NCI-H69 (cell line): ENCODE measurements at regions not wholly inside any gene's neighbourhood (a gene's known extent, or its start where the extent isn't known, plus 50 kb on each side); places are given as distances from the start of the nearest gene placed in this dataset.

Experiments used
- DNase-seq: peaks from one replicate; lab custom pipeline; 2025; lab: John Stamatoyannopoulos, UW

- peak; percentile 44 for DNase-seq
These were observed 2783.8 kb downstream of the PCDH9 start for GRCh38 chr13:64446372-64446771.

GRCh38 chr13:64441740-64442139 is 2788.4 kb downstream of the PCDH9 start:
- peak; percentile 18 for DNase-seq

- DNase-seq: no peak
These were observed 2792.1 kb downstream of the PCDH9 start for GRCh38 chr13:64438084-64438483.

- DNase-seq: no peak
These were observed 2800.4 kb downstream of the PCDH9 start for GRCh38 chr13:64429691-64430090.

GRCh38 chr13:64428196-64428595 is 2801.9 kb downstream of the PCDH9 start:
- DNase-seq: peak; percentile 53

DNA sequence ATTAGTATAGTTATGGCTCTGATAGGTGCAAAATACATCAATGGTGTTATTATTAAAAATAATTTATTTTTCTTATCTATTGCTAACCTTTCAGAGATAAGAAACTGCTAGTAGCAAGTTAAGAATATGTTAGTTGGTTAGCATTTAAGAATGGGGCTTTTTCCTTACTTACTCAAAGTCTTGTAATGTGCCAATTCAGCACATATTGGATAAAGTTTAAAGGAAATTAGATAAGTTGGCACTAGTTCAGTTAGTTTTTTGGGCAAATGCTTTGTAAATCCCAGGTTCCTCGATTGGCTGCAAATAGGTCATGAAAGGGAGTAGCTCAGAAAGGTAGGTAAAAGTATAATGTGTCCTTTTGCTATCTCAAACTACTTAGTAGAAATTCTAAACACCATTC is 2806.7 kb downstream of the PCDH9 start:
- no peak for DNase-seq

DNA sequence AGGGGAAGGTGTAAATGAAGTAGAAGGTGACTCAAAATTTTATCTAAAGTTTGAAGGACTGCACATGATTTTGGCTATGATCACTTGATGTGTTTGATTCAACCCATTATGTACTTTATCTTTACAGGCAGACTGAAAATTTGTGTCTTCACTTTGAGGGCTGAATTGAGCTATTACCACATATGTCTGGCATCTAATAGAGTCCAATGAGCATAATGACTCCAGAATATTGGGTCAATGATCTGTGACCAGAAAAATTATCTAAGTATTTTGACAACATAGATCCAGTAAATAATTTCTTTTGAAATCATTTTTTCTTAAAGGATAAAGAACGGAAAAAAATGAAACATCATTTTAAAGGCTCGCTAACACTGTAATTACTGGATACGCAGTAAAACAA is 2810.0 kb downstream of the PCDH9 start:
- peak; percentile 76 for DNase-seq

DNA sequence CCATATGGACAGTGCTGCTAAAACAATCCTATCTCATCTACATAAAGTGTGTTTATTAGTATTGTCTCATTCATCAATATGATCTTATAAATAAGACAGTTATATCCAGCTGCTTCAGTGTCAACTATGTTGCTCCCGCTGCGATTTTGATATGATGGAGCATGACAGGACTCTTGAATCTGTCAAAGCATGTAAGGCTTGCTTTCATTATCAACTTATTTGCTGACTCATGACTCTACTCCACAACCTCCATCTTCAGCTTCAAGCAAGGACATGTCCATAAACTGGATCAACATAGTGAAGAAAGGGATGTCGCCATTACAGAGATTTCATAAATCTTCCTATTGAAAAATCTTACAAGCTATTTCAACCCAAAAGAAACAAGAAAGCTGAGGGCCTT is 2812.6 kb downstream of the PCDH9 start:
- DNase-seq: no peak

GRCh38 chr13:64414381-64414780 is 2815.8 kb downstream of the PCDH9 start:
- DNase-seq: no peak

DNA sequence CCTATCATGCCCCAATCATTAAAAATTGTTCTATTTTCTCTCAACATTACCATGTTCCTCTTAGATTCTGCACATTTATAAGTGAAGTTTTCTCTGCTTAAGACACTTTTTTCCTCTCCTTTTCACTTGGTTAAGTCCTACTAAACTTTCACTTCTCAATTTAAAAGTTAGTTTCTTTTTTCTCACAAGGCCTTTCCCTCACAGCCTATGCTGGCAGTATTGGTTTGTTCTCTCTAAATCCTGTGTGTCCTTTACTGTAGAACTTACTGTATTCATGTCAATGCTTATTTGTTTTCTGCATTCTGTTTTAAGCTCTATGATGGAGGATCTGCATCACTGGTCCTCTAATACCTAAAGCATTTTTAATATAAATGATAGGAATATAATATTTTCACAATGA is 2816.6 kb downstream of the PCDH9 start:
- DNase-seq: no peak

DNA sequence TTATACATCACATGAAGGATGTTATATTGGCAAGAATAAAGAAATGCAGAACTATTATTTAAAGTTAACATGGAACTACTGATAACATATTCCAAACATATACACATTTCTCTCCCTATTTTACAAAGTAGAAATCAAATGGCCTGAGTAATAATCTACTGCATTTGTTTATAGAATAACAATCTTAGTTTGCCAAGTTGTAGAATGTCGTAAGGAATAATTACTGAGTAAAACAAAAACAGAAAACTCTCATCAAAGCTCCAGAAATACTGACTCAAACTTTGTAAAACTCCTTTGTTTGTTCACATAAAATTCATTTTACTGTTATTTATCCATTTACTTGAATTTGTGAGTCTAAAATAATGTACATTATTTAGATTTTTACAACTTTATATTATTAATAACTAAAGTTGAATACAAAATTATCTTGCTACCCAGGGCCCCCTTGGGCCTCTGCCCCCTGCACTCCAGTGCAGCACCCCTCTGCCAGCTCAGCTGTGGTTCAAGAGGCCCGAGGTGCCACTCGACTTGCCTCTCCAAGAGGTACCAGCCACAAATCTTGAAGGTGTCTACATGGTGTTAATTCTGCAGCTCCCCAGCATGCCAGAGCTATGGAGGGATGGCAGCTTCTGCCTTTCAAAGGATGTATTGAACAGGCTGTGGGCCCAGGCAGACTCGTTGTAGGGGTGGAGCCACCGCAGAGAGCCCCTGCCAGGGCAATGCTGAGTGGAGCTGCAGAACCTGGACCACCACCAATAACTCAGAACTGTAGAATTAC is 2819.7 kb downstream of the PCDH9 start:
- no peak for DNase-seq

DNA sequence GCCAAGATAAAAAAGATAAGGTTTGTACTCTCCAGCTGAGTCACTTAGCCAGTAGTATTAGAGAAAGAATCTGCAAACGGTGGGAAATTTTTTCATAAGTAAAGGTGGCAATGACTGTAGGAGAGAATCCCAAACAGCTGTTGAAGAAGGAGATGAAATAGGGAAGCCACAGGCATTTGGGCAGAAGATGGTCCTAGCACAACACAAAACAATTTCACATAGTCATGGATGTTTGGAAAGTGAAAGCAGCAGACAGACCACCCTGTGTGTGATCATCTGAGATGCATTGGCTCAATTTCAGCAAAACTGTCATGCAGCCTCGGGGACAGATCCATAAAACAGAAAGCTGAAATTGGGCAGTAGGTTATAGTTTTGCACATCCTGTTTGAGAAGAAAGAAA is 2832.4 kb downstream of the PCDH9 start:
- peak; percentile 42 for DNase-seq

- DNase-seq: no peak
These were observed 2852.5 kb downstream of the PCDH9 start for GRCh38 chr13:64377606-64378005.

DNA sequence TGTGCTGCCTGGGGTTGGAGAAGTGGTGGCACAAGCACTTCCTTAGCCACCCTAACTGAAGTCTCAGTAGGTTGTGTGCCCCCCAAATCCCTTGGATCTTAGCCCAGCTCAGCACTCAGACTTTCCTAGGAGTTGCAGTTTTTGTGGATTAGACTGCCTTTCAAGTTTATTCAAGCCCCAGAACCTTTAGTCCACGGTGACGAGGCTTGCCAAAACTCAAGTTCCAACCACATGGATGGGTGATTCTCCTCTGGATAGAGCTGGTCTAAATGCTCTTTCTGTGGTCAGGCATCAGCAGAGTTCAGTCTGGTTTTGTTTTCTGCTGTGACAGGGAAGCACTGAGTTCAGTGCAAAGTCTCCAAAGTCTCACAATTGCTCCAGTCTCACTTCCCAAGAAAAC is 2858.7 kb downstream of the PCDH9 start:
- DNase-seq: no peak

- DNase-seq: no peak
These were observed 2859.1 kb downstream of the PCDH9 start for GRCh38 chr13:64371045-64371444.

DNA sequence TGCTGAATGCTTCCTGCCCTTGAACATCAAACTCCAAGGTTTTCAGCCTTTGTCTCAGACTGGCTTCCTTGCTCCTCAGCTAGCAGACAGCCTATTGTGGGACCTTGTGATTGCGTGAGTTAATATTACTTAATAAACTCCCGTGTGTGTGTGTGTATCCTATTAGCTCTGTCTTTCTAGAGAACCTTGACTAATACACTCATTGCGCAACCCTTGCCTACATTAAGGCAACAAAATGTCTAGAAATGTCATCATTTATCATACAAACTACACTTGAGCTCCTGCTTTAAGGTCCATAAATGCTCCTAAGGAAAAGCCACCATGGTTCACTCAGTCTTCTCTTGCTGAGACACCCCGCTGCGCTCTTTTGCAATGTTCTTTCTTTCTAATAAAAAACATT is 2861.0 kb downstream of the PCDH9 start:
- no peak for DNase-seq

- no peak for DNase-seq
These were observed 2867.6 kb downstream of the PCDH9 start for GRCh38 chr13:64362564-64362963.

DNA sequence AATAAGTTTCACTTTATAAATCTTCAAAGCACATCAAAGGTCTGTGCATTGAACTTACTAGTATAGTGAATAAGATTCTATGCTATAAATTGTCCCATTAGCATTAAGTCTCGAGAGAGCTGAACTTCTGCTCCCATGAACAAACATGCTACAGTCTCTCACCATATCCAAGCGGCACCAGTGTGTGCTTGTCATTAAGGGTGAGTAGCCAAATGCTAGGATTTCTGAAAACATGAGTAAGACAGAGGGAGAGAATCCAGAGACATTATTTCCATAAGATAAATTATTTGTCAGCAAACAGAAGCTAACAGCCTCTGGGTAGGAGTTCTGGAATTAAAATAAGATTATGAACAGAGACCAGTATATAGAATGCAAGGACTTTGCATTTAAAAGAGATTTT is 2882.5 kb downstream of the PCDH9 start:
- DNase-seq: peak; percentile 40

- no peak for DNase-seq
These were observed 2890.6 kb downstream of the PCDH9 start for GRCh38 chr13:64339373-64340063.

- no peak for DNase-seq
These were observed 2891.5 kb downstream of the PCDH9 start for GRCh38 chr13:64338671-64339070.

GRCh38 chr13:64333888-64334287 is 2896.2 kb downstream of the PCDH9 start:
- DNase-seq: no peak

- DNase-seq: peak; percentile 83
These were observed 2898.1 kb downstream of the PCDH9 start for GRCh38 chr13:64332048-64332447.

- DNase-seq: peak; percentile 100
These were observed 2902.5 kb downstream of the PCDH9 start for GRCh38 chr13:64327505-64328194.
